CD4-positive, alpha-beta memory T cell (primary cell): ENCODE measurements at regions not wholly inside any gene's neighbourhood (a gene's known extent, or its start where the extent isn't known, plus 50 kb on each side); places are given as distances from the start of the nearest gene placed in this dataset.

Experiments
- CTCF ChIA-PET: fragments of 350-600 bp; sonication (Branson Sonifier 250); formaldehyde crosslinking; loops from one replicate; lab custom pipeline; 2021; ENCODE audit warnings: inconsistent platforms; ENCODE audit not compliant: partially characterized antibody; lab: Charles Lee
- POLR2A ChIA-PET: fragments of 350-600 bp; sonication (Branson Sonifier 250); formaldehyde crosslinking; loops from one replicate; lab custom pipeline; 2021; ENCODE audit not compliant: partially characterized antibody; lab: Charles Lee
- DNase-seq, 5 donors: peaks; one replicate each; pipeline versions ENCODE4 v3.0.0 to v3.0.0-alpha.2; 2020 to 2022; ENCODE audit warnings: mixed read lengths in 1 of 5
- H3K27ac ChIP-seq: one replicate; pipeline ENCODE4 v1.7.0; 2013; ENCODE audit warnings: low read depth, low read length
- H3K27me3 ChIP-seq: 2 replicates; pipeline ENCODE4 v1.7.0; 2013; ENCODE audit warnings: mild to moderate bottlenecking, low read length, moderate library complexity; ENCODE audit not compliant: insufficient read depth
- H3K36me3 ChIP-seq: 2 replicates; pipeline ENCODE4 v1.7.0; 2013; ENCODE audit warnings: mild to moderate bottlenecking, low read length, moderate library complexity; ENCODE audit not compliant: insufficient read depth
- H3K4me1 ChIP-seq: 2 replicates; pipeline ENCODE4 v1.7.0; 2013; ENCODE audit warnings: mild to moderate bottlenecking, low read length, moderate library complexity; ENCODE audit not compliant: insufficient read depth
- H3K4me3 ChIP-seq, 2 donors: one replicate each; pipeline ENCODE4 v1.7.0; 2013; ENCODE audit warnings: low read length in 2 of 2, mild to moderate bottlenecking in 1 of 2
- H3K9me3 ChIP-seq, 2 donors: one replicate each; pipeline ENCODE4 v1.7.0; 2013; ENCODE audit warnings: low read length in 2 of 2, control low read depth in 1 of 2; ENCODE audit not compliant: control insufficient read depth in 1 of 2
- H3K27ac Mint-ChIP-seq, 7 donors: one replicate each; pipeline ENCODE4 v1.8.0; 2020 to 2021; ENCODE audit warnings: mixed read lengths in 7 of 7, mild to moderate bottlenecking in 6 of 7, inconsistent platforms in 3 of 7, moderate library complexity in 3 of 7
- H3K27me3 Mint-ChIP-seq, 2 donors: one replicate each; pipeline ENCODE4 v1.8.0; 2020 to 2021; ENCODE audit warnings: mixed read lengths in 2 of 2
- H3K36me3 Mint-ChIP-seq, 2 donors: one replicate each; pipeline ENCODE4 v1.8.0; 2020 to 2021; ENCODE audit warnings: mixed read lengths in 2 of 2, inconsistent platforms in 1 of 2, mild to moderate bottlenecking in 1 of 2
- H3K4me1 Mint-ChIP-seq, 4 donors: one replicate each; pipeline ENCODE4 v1.8.0; 2020 to 2021; ENCODE audit warnings: mixed read lengths in 4 of 4, mild to moderate bottlenecking in 1 of 4
- H3K4me3 Mint-ChIP-seq, 8 donors: one replicate each; pipeline ENCODE4 v1.8.0; 2020 to 2021; ENCODE audit warnings: mixed read lengths in 8 of 8, mild to moderate bottlenecking in 7 of 8, moderate library complexity in 6 of 8, inconsistent platforms in 3 of 8
- H3K9me3 Mint-ChIP-seq, 8 donors: one replicate each; pipeline ENCODE4 v1.8.0; 2020 to 2021; ENCODE audit warnings: mixed read lengths in 8 of 8, mild to moderate bottlenecking in 5 of 8, inconsistent platforms in 3 of 8, moderate library complexity in 1 of 8
- intact Hi-C: fragments of 100-400 bp; cut with micrococcal nuclease; formaldehyde crosslinking; loops from one replicate; pipeline ENCODE4 v1.15.1; 2023

GRCh38 chr18:25590456-25590855, 238.5 kb upstream of the ZNF521 start:
- no peak overlapping the region for H3K27ac Mint-ChIP-seq
- H3K27me3 Mint-ChIP-seq = no peaks in the 10 kb centered on the region
- peaks cover 0 to 2% of the 10 kb centered on the region in 2 donors for H3K36me3 Mint-ChIP-seq
- ChIA-PET POLR2A (no interaction called here), CTCF (no interaction called here)
- Histone ChIP-seq H3K4me3 (no peak overlapping the region), H3K27ac (no peak overlapping the region), H3K36me3 (no peaks in the 10 kb centered on the region), H3K9me3 (no peaks in the 10 kb centered on the region), H3K4me1 (no peaks in the 10 kb centered on the region), H3K27me3 (no peaks in the 10 kb centered on the region)
- no peaks in the 10 kb centered on the region for H3K4me1 Mint-ChIP-seq
- intact Hi-C loops = no loop called here
- DNase-seq = no peak
- H3K9me3 Mint-ChIP-seq = peaks cover 0 to 23% (median 7%) of the 10 kb centered on the region in 8 donors
- no peak overlapping the region for H3K4me3 Mint-ChIP-seq

- DNase-seq = no peak
- intact Hi-C loops = no loop called here
- no peak overlapping the region for H3K27ac Mint-ChIP-seq
- H3K36me3 Mint-ChIP-seq = peaks cover 0 to 2% of the 10 kb centered on the region in 2 donors
- no peak overlapping the region for H3K4me3 Mint-ChIP-seq
- H3K36me3 ChIP-seq = no peaks in the 10 kb centered on the region
- H3K9me3 ChIP-seq = no peaks in the 10 kb centered on the region
- CTCF ChIA-PET = no interaction called here
- no peak overlapping the region for H3K27ac ChIP-seq
- no peak overlapping the region for H3K4me3 ChIP-seq
- no peaks in the 10 kb centered on the region for H3K4me1 ChIP-seq
- no peaks in the 10 kb centered on the region for H3K27me3 ChIP-seq
- no peaks in the 10 kb centered on the region for H3K27me3 Mint-ChIP-seq
- POLR2A ChIA-PET = no interaction called here
- H3K9me3 Mint-ChIP-seq = peaks cover 0 to 23% (median 6%) of the 10 kb centered on the region in 8 donors
- no peaks in the 10 kb centered on the region for H3K4me1 Mint-ChIP-seq
Observed at GRCh38 chr18:25587545-25587944, 235.6 kb upstream of the ZNF521 start.

- Histone ChIP-seq H3K9me3 (no peaks in the 10 kb centered on the region), H3K27me3 (no peaks in the 10 kb centered on the region), H3K36me3 (no peaks in the 10 kb centered on the region), H3K4me1 (no peaks in the 10 kb centered on the region), H3K4me3 (no peak overlapping the region), H3K27ac (no peak overlapping the region)
- CTCF ChIA-PET = no interaction called here
- no peak for DNase-seq
- intact Hi-C loops = no loop called here
- POLR2A ChIA-PET = no interaction called here
- Mint-ChIP-seq H3K27ac (no peak overlapping the region), H3K36me3 (no peaks in the 10 kb centered on the region), H3K27me3 (no peaks in the 10 kb centered on the region), H3K4me3 (no peak overlapping the region), H3K4me1 (no peaks in the 10 kb centered on the region), H3K9me3 (peaks cover 0 to 3% (median 0%) of the 10 kb centered on the region in 8 donors)
Observed at GRCh38 chr18:25568986-25569385, 217.0 kb upstream of the ZNF521 start.

GRCh38 chr18:25563816-25564683, 212.1 kb upstream of the ZNF521 start:
- no peaks in the 10 kb centered on the region for H3K4me1 ChIP-seq
- Mint-ChIP-seq H3K4me3 (no peak overlapping the region), H3K27ac (no peak overlapping the region), H3K9me3 (peaks cover 0 to 2% (median 0%) of the 10 kb centered on the region in 8 donors), H3K27me3 (no peaks in the 10 kb centered on the region), H3K36me3 (no peaks in the 10 kb centered on the region), H3K4me1 (no peaks in the 10 kb centered on the region)
- intact Hi-C loops = no loop called here
- H3K36me3 ChIP-seq = no peaks in the 10 kb centered on the region
- no peaks in the 10 kb centered on the region for H3K27me3 ChIP-seq
- H3K4me3 ChIP-seq = no peak overlapping the region
- H3K27ac ChIP-seq = no peak overlapping the region
- ChIA-PET CTCF (no interaction called here), POLR2A (no interaction called here)
- no peak for DNase-seq
- H3K9me3 ChIP-seq = no peaks in the 10 kb centered on the region

- H3K4me3 Mint-ChIP-seq = no peak overlapping the region
- H3K4me3 ChIP-seq = no peak overlapping the region
- H3K27me3 ChIP-seq = no peaks in the 10 kb centered on the region
- H3K27ac Mint-ChIP-seq = no peak overlapping the region
- H3K36me3 Mint-ChIP-seq = no peaks in the 10 kb centered on the region
- H3K4me1 ChIP-seq = no peaks in the 10 kb centered on the region
- no peaks in the 10 kb centered on the region for H3K27me3 Mint-ChIP-seq
- ChIA-PET CTCF (no interaction called here), POLR2A (no interaction called here)
- DNase-seq = no peak
- no peaks in the 10 kb centered on the region for H3K36me3 ChIP-seq
- intact Hi-C loops = no loop called here
- H3K9me3 Mint-ChIP-seq = peaks cover 0 to 2% (median 0%) of the 10 kb centered on the region in 8 donors
- H3K9me3 ChIP-seq = no peaks in the 10 kb centered on the region
- no peaks in the 10 kb centered on the region for H3K4me1 Mint-ChIP-seq
- H3K27ac ChIP-seq = no peak overlapping the region
Observed at GRCh38 chr18:25563346-25563745, 211.4 kb upstream of the ZNF521 start.

- intact Hi-C loops = no loop called here
- Histone ChIP-seq H3K9me3 (no peaks in the 10 kb centered on the region), H3K27ac (no peak overlapping the region), H3K4me3 (no peak overlapping the region), H3K4me1 (no peaks in the 10 kb centered on the region), H3K36me3 (no peaks in the 10 kb centered on the region), H3K27me3 (no peaks in the 10 kb centered on the region)
- Mint-ChIP-seq H3K27ac (no peak overlapping the region), H3K4me3 (no peak overlapping the region), H3K9me3 (peaks cover 0 to 2% (median 0%) of the 10 kb centered on the region in 8 donors), H3K4me1 (no peaks in the 10 kb centered on the region), H3K27me3 (no peaks in the 10 kb centered on the region), H3K36me3 (no peaks in the 10 kb centered on the region)
- DNase-seq = peak in 1 of 5 donors; percentile 1
- ChIA-PET POLR2A (no interaction called here), CTCF (no interaction called here)
Observed at GRCh38 chr18:25561918-25562317, 210.0 kb upstream of the ZNF521 start.

- no peak for DNase-seq
- CTCF ChIA-PET = no interaction called here
Observed at GRCh38 chr18:25560369-25560768, 208.4 kb upstream of the ZNF521 start.

More at GRCh38 chr18:25560369-25560768, 208.4 kb upstream of the ZNF521 start:
- intact Hi-C loops = no loop called here
- no peak overlapping the region for H3K27ac ChIP-seq
- Mint-ChIP-seq H3K27ac (no peak overlapping the region), H3K4me3 (no peak overlapping the region), H3K27me3 (no peaks in the 10 kb centered on the region), H3K4me1 (no peaks in the 10 kb centered on the region), H3K9me3 (peaks cover 0 to 2% (median 0%) of the 10 kb centered on the region in 8 donors), H3K36me3 (no peaks in the 10 kb centered on the region)
- H3K27me3 ChIP-seq = no peaks in the 10 kb centered on the region
- H3K4me1 ChIP-seq = no peaks in the 10 kb centered on the region
- no peak overlapping the region for H3K4me3 ChIP-seq
- H3K36me3 ChIP-seq = no peaks in the 10 kb centered on the region
- H3K9me3 ChIP-seq = no peaks in the 10 kb centered on the region
- POLR2A ChIA-PET = no interaction called here
